B cell (primary cell): ENCODE measurements at regions not wholly inside any gene's neighbourhood (a gene's known extent, or its start where the extent isn't known, plus 50 kb on each side); places are given as distances from the start of the nearest gene placed in this dataset.

ENCODE experiments used
- EZH2 ChIP-seq: IDR thresholded peaks from 2 replicates; pipeline ENCODE4 v1.6.1; 2012; ENCODE audit warnings: borderline replicate concordance, low read depth, mild to moderate bottlenecking, moderate library complexity, low read length; ENCODE audit not compliant: insufficient read depth, poor library complexity, severe bottlenecking
- TF ChIP-seq, protein P1 (sequence below): fragments of 200-600 bp; IDR thresholded peaks from one replicate; pipeline ENCODE4 v1.8.0; 2022; ENCODE audit warnings: antibody characterized with exemption, mild to moderate bottlenecking

DNA sequence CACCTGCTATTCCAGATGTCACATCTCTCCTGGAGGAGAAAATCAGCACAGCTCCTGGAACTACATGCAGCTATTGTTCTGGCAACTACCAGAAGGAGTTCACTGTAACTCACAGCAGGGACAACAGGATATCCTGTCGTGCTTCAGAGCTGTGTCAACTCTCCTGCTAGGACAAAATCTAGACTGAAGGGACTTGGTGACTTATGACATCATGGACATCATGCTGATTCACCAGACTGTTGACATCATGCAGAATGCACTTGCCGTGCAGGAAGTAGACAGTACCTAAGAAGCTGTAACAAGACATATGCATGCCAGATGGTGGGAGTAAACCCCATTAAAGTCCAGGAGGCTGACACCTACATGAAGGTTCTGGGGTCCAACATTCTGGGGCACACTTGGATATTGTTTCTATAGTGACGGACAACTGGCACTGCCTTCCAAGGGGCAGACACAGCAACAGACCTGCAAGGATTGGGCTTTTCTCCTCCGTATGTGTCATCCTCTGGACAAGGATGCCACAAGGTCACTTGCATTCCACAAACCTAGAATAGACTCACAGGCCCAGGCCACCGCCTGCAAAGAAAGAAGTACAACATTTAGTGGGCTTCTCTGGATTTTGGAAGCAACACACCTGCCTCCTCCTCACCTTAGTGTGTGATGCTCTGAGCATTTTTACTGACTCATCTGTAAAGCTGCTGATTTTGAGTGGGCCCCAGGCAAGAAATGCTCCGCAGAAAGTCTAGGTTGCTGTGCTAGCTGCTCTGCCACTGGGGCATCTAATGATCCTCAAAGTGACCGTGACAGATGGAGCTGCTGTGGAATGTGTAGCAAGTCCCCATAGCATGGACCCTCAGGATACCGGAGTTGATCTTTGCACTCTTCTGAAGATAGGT lies 249.2 kb downstream of the MATN1 start:
- TF ChIP-seq, protein P1, sequence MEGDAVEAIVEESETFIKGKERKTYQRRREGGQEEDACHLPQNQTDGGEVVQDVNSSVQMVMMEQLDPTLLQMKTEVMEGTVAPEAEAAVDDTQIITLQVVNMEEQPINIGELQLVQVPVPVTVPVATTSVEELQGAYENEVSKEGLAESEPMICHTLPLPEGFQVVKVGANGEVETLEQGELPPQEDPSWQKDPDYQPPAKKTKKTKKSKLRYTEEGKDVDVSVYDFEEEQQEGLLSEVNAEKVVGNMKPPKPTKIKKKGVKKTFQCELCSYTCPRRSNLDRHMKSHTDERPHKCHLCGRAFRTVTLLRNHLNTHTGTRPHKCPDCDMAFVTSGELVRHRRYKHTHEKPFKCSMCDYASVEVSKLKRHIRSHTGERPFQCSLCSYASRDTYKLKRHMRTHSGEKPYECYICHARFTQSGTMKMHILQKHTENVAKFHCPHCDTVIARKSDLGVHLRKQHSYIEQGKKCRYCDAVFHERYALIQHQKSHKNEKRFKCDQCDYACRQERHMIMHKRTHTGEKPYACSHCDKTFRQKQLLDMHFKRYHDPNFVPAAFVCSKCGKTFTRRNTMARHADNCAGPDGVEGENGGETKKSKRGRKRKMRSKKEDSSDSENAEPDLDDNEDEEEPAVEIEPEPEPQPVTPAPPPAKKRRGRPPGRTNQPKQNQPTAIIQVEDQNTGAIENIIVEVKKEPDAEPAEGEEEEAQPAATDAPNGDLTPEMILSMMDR, result no peak
- no peak for TF ChIP-seq EZH2
